A549 (cell line): ENCODE measurements at regions not wholly inside any gene's neighbourhood (a gene's known extent, or its start where the extent isn't known, plus 50 kb on each side); places are given as distances from the start of the nearest gene placed in this dataset.

Experiments used
- ATAC-seq, 2 experiments: fragments of 200-7000 bp in 1 of 2; fragments of >200 bp in 1 of 2; cut with Nextera tagmentation in 1 of 2; cut with Tn5 transposase in 1 of 2; 3 replicates each; pipeline versions ENCODE4 v1.8.0 to v1.9.1; 2018 to 2020; ENCODE audit warnings: mild to moderate bottlenecking in 1 of 2, moderate library complexity in 1 of 2
- CTCF ChIA-PET: fragments of 300-600 bp; sonication (Branson Sonifier 250); formaldehyde crosslinking; extraction: SDS; loops from one replicate; lab custom pipeline; 2021; ENCODE audit warnings: antibody characterized with exemption, inconsistent platforms; lab: Yijun Ruan, JAX
- POLR2A ChIA-PET: fragments of 350-600 bp; formaldehyde crosslinking; extraction: SDS; loops from one replicate; lab custom pipeline; 2021; ENCODE audit warnings: antibody characterized with exemption, inconsistent platforms; lab: Yijun Ruan, JAX
- DNase-seq, 2 experiments: peaks; one replicate each; pipeline versions ENCODE4 v3.0.0 to v3.0.0-alpha.2; 2011 to 2016; ENCODE audit warnings: low read depth in 1 of 2, low spot score in 1 of 2
- FAIRE-seq: peaks from 2 replicates; lab custom pipeline; 2011; peaks lifted over from hg19 to GRCh38; lab: Jason Lieb, UNC
- H3K27ac ChIP-seq, 2 experiments: fragments of >200 bp; sonication (Bioruptor Twin); formaldehyde crosslinking; 3 replicates each; pipeline ENCODE4 v1.5.1; 2016 to 2017
- H3K4me1 ChIP-seq: fragments of >200 bp; sonication (Bioruptor Twin); formaldehyde crosslinking; 3 replicates; pipeline ENCODE4 v1.6.1; 2016
- H3K4me2 ChIP-seq: fragments of >200 bp; sonication (Bioruptor Twin); formaldehyde crosslinking; 3 replicates; pipeline ENCODE4 v1.6.1; 2016
- H3K4me3 ChIP-seq: fragments of >200 bp; sonication (Bioruptor Twin); formaldehyde crosslinking; 3 replicates; pipeline ENCODE4 v1.5.1; 2016
- H3K9me3 ChIP-seq: fragments of >200 bp; sonication (Bioruptor Twin); formaldehyde crosslinking; 3 replicates; pipeline ENCODE4 v1.6.1; 2016
- CBX2 ChIP-seq: fragments of 200-600 bp; sonication (generic); IDR thresholded peaks from 2 replicates; pipeline ENCODE4 v1.6.1; 2016; ENCODE audit warnings: low read depth, mild to moderate bottlenecking, borderline replicate concordance
- CBX8 ChIP-seq: fragments of 200-600 bp; sonication (generic); IDR thresholded peaks from 2 replicates; pipeline ENCODE4 v1.6.1; 2016
- CEBPB ChIP-seq, 2 experiments: fragments of >200 bp in 1 of 2; sonication (Bioruptor Twin) in 1 of 2; formaldehyde crosslinking in 1 of 2; IDR thresholded peaks; 2 replicates each; pipeline ENCODE4 v1.6.1; 2012 to 2016
- CHD2 ChIP-seq: fragments of 150-350 bp; IDR thresholded peaks from 2 replicates; pipeline ENCODE4 v1.6.1; 2014; ENCODE audit warnings: low read length; ENCODE audit not compliant: partially characterized antibody
- CHD4 ChIP-seq: fragments of 200-600 bp; sonication (generic); IDR thresholded peaks from 2 replicates; pipeline ENCODE4 v1.6.1; 2016; ENCODE audit warnings: antibody characterized with exemption, mild to moderate bottlenecking, borderline replicate concordance
- ELK1 ChIP-seq: fragments of 150-350 bp; IDR thresholded peaks from 2 replicates; pipeline ENCODE4 v1.6.1; 2014; ENCODE audit warnings: low read depth, mild to moderate bottlenecking, low read length
- EP300 ChIP-seq, 2 experiments: fragments of >200 bp; sonication (Bioruptor Twin); formaldehyde crosslinking; IDR thresholded peaks; 2 replicates in 1 of 2; 3 replicates in 1 of 2; pipeline ENCODE4 v1.6.1; 2016 to 2017
- ESRRA ChIP-seq: fragments of 150-350 bp; IDR thresholded peaks from 2 replicates; pipeline ENCODE4 v1.6.1; 2014; ENCODE audit warnings: mild to moderate bottlenecking, low read length, borderline replicate concordance
- FOSB ChIP-seq: fragments of 250-450 bp; sonication (Bioruptor Pico); IDR thresholded peaks from 2 replicates; pipeline ENCODE4 v1.5.0; 2020; ENCODE audit warnings: mild to moderate bottlenecking, moderate library complexity
- FOXS1 ChIP-seq: fragments of 250-450 bp; sonication (Bioruptor Pico); IDR thresholded peaks from 2 replicates; pipeline ENCODE4 v1.5.0; 2020; ENCODE audit warnings: mild to moderate bottlenecking, moderate library complexity
- GATA3 ChIP-seq: IDR thresholded peaks from 2 replicates; pipeline ENCODE4 v1.6.1; 2012; ENCODE audit warnings: borderline replicate concordance
- HDAC2 ChIP-seq: fragments of 200-600 bp; sonication (generic); IDR thresholded peaks from 2 replicates; pipeline ENCODE4 v1.6.1; 2016
- HEYL ChIP-seq: fragments of 250-450 bp; sonication (Bioruptor Pico); IDR thresholded peaks from 2 replicates; pipeline ENCODE4 v1.8.0; 2021; ENCODE audit warnings: mild to moderate bottlenecking, moderate library complexity
- HOXA7 ChIP-seq: fragments of 250-450 bp; sonication (Bioruptor Pico); IDR thresholded peaks from 2 replicates; pipeline ENCODE4 v1.5.0; 2020; ENCODE audit warnings: mild to moderate bottlenecking, moderate library complexity
- HOXB13 ChIP-seq: fragments of 250-450 bp; sonication (Bioruptor Pico); IDR thresholded peaks from 2 replicates; pipeline ENCODE4 v1.5.0; 2020; ENCODE audit warnings: low read depth, mild to moderate bottlenecking, moderate library complexity
- HOXB5 ChIP-seq: fragments of 250-450 bp; sonication (Bioruptor Pico); IDR thresholded peaks from 2 replicates; pipeline ENCODE4 v1.5.0; 2020; ENCODE audit warnings: mild to moderate bottlenecking, moderate library complexity
- KDM1A ChIP-seq: fragments of 200-600 bp; sonication (generic); IDR thresholded peaks from 2 replicates; pipeline ENCODE4 v1.6.1; 2016; ENCODE audit warnings: low read depth, mild to moderate bottlenecking
- MAFK ChIP-seq: fragments of 450-650 bp; IDR thresholded peaks from 2 replicates; pipeline ENCODE4 v1.6.1; 2014; ENCODE audit not compliant: partially characterized antibody
- MAX ChIP-seq: IDR thresholded peaks from 2 replicates; pipeline ENCODE4 v1.6.1; 2012
- NFE2L2 ChIP-seq: fragments of 150-350 bp; conservative IDR thresholded peaks from 2 replicates; pipeline ENCODE4 v1.6.1; 2014; ENCODE audit warnings: low read length
- NR3C1 ChIP-seq: fragments of >200 bp; sonication (Bioruptor Twin); formaldehyde crosslinking; IDR thresholded peaks from 3 replicates; pipeline ENCODE4 v1.6.1; 2017
- RAD21 ChIP-seq, 2 experiments: fragments of >200 bp in 1 of 2; sonication (Bioruptor Twin) in 1 of 2; formaldehyde crosslinking in 1 of 2; IDR thresholded peaks in 1 of 2; conservative IDR thresholded peaks in 1 of 2; 2 replicates in 1 of 2; 3 replicates in 1 of 2; pipeline ENCODE4 v1.6.1; 2012 to 2018; ENCODE audit warnings: inconsistent platforms in 1 of 2
- RARB ChIP-seq: fragments of 250-450 bp; sonication (Bioruptor Pico); IDR thresholded peaks from 2 replicates; pipeline ENCODE4 v1.8.0; 2021; ENCODE audit warnings: mild to moderate bottlenecking, moderate library complexity
- WGBS: methylation state at CpG from one replicate; pipeline ENCODE4 v1.1.6; 2017; ENCODE audit errors: missing lambda C conversion rate; 5-methylcytosine and 5-hydroxymethylcytosine counted together
- TF ChIP-seq, protein P1 (sequence below): fragments of 200-600 bp; sonication (generic); IDR thresholded peaks from 2 replicates; pipeline ENCODE4 v1.6.1; 2016; ENCODE audit warnings: antibody characterized with exemption, mild to moderate bottlenecking, moderate library complexity
- TF ChIP-seq, protein P2 (sequence below): fragments of 250-450 bp; sonication (Bioruptor Pico); IDR thresholded peaks from 2 replicates; pipeline ENCODE4 v1.5.0; 2020; ENCODE audit warnings: low read depth, mild to moderate bottlenecking, moderate library complexity

DNA sequence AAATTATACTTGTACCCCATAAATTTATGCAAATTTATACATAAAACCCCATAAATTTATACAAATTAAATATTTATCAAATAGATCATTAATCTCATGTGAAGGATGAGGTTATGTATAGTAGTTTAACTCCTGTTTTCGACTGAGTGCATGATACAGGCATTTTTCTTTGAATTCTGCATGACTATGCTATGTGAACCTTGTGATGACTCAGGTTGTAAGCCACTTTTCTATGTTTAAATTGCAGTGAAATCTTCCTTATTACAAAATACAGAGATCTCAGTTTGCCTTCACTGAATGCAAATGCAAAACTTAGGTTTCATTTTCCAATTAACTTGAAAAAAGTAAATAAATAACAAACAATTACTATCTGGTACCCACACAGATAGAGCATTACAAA lies 843.7 kb downstream of the CDH11 start:
- no peak overlapping the region for H3K27ac ChIP-seq
- FAIRE-seq (no peak), DNase-seq (no peak), ATAC-seq (no peak)
- 0% methylated on average over 1 of the region's 1 CpG for WGBS
- no peak overlapping the region for H3K4me2 ChIP-seq
- H3K4me1 ChIP-seq, result no peaks in the 10 kb centered on the region
- no peaks in the 10 kb centered on the region for H3K9me3 ChIP-seq
- no peak overlapping the region for H3K4me3 ChIP-seq
- ChIA-PET POLR2A (no interaction called here), CTCF (no interaction called here)
- TF ChIP-seq MAX (no peak), RARB (no peak), CEBPB (IDR thresholded peaks at IDR 0.05) (no peak), FOXS1 (no peak), ELK1 (no peak), CHD2 (no peak), CBX2 (no peak), HEYL (CRISPR knock-in tag) (no peak), HOXB13 (CRISPR knock-in tag) (no peak), EP300 (IDR thresholded peaks at IDR 0.05) (no peak), KDM1A (no peak), HOXA7 (CRISPR knock-in tag) (no peak)

DNA sequence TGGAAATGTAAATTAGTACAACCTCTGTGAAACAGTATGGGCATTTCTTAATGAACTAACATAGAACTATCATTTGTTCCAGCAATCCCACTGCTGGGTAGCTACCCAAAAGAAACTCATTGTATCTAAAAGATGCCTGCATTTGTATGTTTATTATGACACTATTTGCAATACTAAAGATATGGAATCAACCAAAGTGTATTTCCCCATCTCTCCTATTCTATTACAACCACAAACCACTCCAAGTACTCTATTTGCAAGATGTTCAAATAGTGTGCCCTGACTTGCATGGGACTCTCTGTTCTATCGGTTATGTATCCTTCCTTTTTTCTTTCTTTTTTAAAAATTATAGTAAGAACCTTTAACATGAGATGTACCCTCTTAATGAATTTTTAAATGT lies 845.2 kb downstream of the CDH11 start:
- no peak for ATAC-seq
- no peak overlapping the region for H3K27ac ChIP-seq
- 3% methylated on average over 1 of the region's 1 CpG for WGBS
- no peak overlapping the region for H3K4me2 ChIP-seq
- no peak for TF ChIP-seq FOSB
- TF ChIP-seq NR3C1, result no peak
- no peak for TF ChIP-seq ESRRA
- POLR2A ChIA-PET, result no interaction called here
- FAIRE-seq, result no peak
- CTCF ChIA-PET, result no interaction called here
- H3K4me1 ChIP-seq, result no peaks in the 10 kb centered on the region
- no peaks in the 10 kb centered on the region for H3K9me3 ChIP-seq
- H3K4me3 ChIP-seq, result no peak overlapping the region
- no peak for DNase-seq

DNA sequence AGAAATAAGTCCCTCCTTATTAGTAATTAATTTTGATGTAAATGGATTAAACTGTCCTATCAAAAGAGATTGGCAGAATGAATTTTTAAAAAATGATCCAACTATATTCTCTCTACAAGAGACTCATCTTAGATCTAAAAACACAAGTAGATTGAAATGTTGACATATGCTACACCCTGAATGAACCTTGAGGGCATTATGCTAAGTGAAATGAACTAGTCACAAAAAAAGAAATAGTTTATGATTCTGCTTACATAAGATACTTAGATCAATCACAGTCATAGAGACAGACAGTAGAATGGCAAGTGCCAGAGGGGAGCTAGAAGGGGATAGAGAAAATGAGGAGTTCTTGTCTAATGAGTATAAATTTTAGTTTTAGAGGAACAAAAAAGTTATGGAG lies 849.8 kb downstream of the CDH11 start:
- DNase-seq (no peak), ATAC-seq (no peak), FAIRE-seq (no peak)
- H3K4me1 ChIP-seq, result no peaks in the 10 kb centered on the region
- POLR2A ChIA-PET, result no interaction called here
- H3K27ac ChIP-seq, result no peak overlapping the region
- TF ChIP-seq FOXS1 (no peak), MAFK (no peak), NR3C1 (no peak), ELK1 (no peak), RARB (no peak), EP300 (IDR thresholded peaks at IDR 0.05) (no peak), CHD4 (no peak), RAD21 (conservative IDR thresholded peaks at IDR 0.05 in 1 of 2, IDR thresholded peaks at IDR 0.05 in 1 of 2) (no peak), CBX2 (no peak), GATA3 (no peak), HOXA7 (CRISPR knock-in tag) (no peak), NFE2L2 (no peak), CBX8 (no peak), HDAC2 (no peak), HOXB5 (CRISPR knock-in tag) (no peak), CEBPB (IDR thresholded peaks at IDR 0.05) (no peak)
- TF ChIP-seq, protein P1, sequence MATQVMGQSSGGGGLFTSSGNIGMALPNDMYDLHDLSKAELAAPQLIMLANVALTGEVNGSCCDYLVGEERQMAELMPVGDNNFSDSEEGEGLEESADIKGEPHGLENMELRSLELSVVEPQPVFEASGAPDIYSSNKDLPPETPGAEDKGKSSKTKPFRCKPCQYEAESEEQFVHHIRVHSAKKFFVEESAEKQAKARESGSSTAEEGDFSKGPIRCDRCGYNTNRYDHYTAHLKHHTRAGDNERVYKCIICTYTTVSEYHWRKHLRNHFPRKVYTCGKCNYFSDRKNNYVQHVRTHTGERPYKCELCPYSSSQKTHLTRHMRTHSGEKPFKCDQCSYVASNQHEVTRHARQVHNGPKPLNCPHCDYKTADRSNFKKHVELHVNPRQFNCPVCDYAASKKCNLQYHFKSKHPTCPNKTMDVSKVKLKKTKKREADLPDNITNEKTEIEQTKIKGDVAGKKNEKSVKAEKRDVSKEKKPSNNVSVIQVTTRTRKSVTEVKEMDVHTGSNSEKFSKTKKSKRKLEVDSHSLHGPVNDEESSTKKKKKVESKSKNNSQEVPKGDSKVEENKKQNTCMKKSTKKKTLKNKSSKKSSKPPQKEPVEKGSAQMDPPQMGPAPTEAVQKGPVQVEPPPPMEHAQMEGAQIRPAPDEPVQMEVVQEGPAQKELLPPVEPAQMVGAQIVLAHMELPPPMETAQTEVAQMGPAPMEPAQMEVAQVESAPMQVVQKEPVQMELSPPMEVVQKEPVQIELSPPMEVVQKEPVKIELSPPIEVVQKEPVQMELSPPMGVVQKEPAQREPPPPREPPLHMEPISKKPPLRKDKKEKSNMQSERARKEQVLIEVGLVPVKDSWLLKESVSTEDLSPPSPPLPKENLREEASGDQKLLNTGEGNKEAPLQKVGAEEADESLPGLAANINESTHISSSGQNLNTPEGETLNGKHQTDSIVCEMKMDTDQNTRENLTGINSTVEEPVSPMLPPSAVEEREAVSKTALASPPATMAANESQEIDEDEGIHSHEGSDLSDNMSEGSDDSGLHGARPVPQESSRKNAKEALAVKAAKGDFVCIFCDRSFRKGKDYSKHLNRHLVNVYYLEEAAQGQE, result no peak
- TF ChIP-seq, protein P2, sequence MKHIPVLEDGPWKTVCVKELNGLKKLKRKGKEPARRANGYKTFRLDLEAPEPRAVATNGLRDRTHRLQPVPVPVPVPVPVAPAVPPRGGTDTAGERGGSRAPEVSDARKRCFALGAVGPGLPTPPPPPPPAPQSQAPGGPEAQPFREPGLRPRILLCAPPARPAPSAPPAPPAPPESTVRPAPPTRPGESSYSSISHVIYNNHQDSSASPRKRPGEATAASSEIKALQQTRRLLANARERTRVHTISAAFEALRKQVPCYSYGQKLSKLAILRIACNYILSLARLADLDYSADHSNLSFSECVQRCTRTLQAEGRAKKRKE (CRISPR knock-in tag), result no peak
- no peak overlapping the region for H3K4me2 ChIP-seq
- H3K4me3 ChIP-seq, result no peak overlapping the region
- no peaks in the 10 kb centered on the region for H3K9me3 ChIP-seq
- CTCF ChIA-PET, result no interaction called here
